Ascending aorta (tissue), 2 donors: ENCODE measurements at regions not wholly inside any gene's neighbourhood (a gene's known extent, or its start where the extent isn't known, plus 50 kb on each side); places are given as distances from the start of the nearest gene placed in this dataset.
"Not testable (repeated sequence)": the region's sequence is repeated elsewhere in the genome, so short reads cannot be mapped to it uniquely, and the experiment has no call there.

ENCODE experiments used
- DNase-seq, 2 donors: peaks; one replicate each; pipeline ENCODE4 v3.0.0-alpha.2; 2019; ENCODE audit warnings: low spot score in 2 of 2
- H3K27ac ChIP-seq, 2 donors: fragments of 200-600 bp; sonication (generic); one replicate each; pipeline ENCODE4 v1.5.1; 2016 to 2017; ENCODE audit warnings: mild to moderate bottlenecking in 1 of 2
- H3K27me3 ChIP-seq: fragments of 200-600 bp; sonication (generic); one replicate; pipeline ENCODE4 v1.5.1; 2017
- H3K36me3 ChIP-seq, 2 donors: fragments of 200-600 bp; sonication (generic); one replicate each; pipeline ENCODE4 v1.5.1; 2016
- H3K4me1 ChIP-seq, 2 donors: fragments of 200-600 bp; sonication (generic); one replicate each; pipeline ENCODE4 v1.5.1; 2016 to 2017; ENCODE audit warnings: mild to moderate bottlenecking in 1 of 2
- H3K4me3 ChIP-seq, 2 donors: fragments of 200-600 bp; sonication (generic); one replicate each; pipeline ENCODE4 v1.5.1; 2016 to 2017; ENCODE audit warnings: mild to moderate bottlenecking in 1 of 2
- H3K9me3 ChIP-seq, 2 donors: fragments of 200-600 bp; sonication (generic); one replicate each; pipeline ENCODE4 v1.5.1; 2016
- CTCF ChIP-seq, 3 experiments: fragments of 200-600 bp in 2 of 3; fragments of 450-650 bp in 1 of 3; sonication (generic) in 2 of 3; IDR thresholded peaks; one replicate each; pipeline ENCODE4 v1.5.1; 2016 to 2019; ENCODE audit warnings: antibody characterized with exemption in 3 of 3, mild to moderate bottlenecking in 1 of 3, moderate library complexity in 1 of 3
- intact Hi-C: fragments of 100-400 bp; cut with DNase I; formaldehyde crosslinking; loops from one replicate; pipeline ENCODE4 v1.15.1; 2023

GRCh38 chr12:87332987-87333726, 696.0 kb downstream of the C12orf50 start:
- no peaks in the 10 kb centered on the region for H3K27me3 ChIP-seq
- H3K27ac ChIP-seq = no peak overlapping the region
- H3K9me3 ChIP-seq = no peaks in the 10 kb centered on the region
- no peak for DNase-seq
- no peak overlapping the region for H3K4me3 ChIP-seq
- no peaks in the 10 kb centered on the region for H3K4me1 ChIP-seq
- intact Hi-C loops = no loop called here
- no peaks in the 10 kb centered on the region for H3K36me3 ChIP-seq
- TF ChIP-seq CTCF (IDR thresholded peaks at IDR 0.05) = no peak

GRCh38 chr12:87330071-87330555, 699.1 kb downstream of the C12orf50 start:
- H3K4me3 ChIP-seq, H3K4me1 ChIP-seq, H3K27me3 ChIP-seq, intact Hi-C loops, H3K36me3 ChIP-seq, DNase-seq, H3K9me3 ChIP-seq: not testable (repeated sequence)
- H3K27ac ChIP-seq = peak overlapping the region; percentile 39 to 64

GRCh38 chr12:87329076-87329863, 699.9 kb downstream of the C12orf50 start:
- no peaks in the 10 kb centered on the region for H3K4me1 ChIP-seq
- no peak for DNase-seq
- no peaks in the 10 kb centered on the region for H3K9me3 ChIP-seq
- peak overlapping the region; percentile 39 to 64 for H3K27ac ChIP-seq
- TF ChIP-seq CTCF (IDR thresholded peaks at IDR 0.05) = no peak
- H3K4me3 ChIP-seq = no peak overlapping the region
- intact Hi-C loops = loop anchor here (10.0 kb wide), 1 partner anchor 614 kb away; no protein-coding TSS in a partner anchor
- H3K36me3 ChIP-seq = no peaks in the 10 kb centered on the region
- H3K27me3 ChIP-seq = no peaks in the 10 kb centered on the region

- Histone ChIP-seq H3K27me3 (no peaks in the 10 kb centered on the region), H3K27ac (peak overlapping the region; percentile 54 to 65), H3K36me3 (no peaks in the 10 kb centered on the region), H3K4me3 (no peak overlapping the region), H3K4me1 (peaks cover 0 to 7% of the 10 kb centered on the region in 2 donors), H3K9me3 (no peaks in the 10 kb centered on the region)
- no peak for TF ChIP-seq CTCF (IDR thresholded peaks at IDR 0.05)
- intact Hi-C loops = loop anchor here (10.0 kb wide), 1 partner anchor 609 kb away; no protein-coding TSS in a partner anchor
- DNase-seq = no peak
These were observed 705.8 kb downstream of the C12orf50 start for GRCh38 chr12:87323369-87323768.

GRCh38 chr12:87320724-87321123, 708.5 kb downstream of the C12orf50 start:
- TF ChIP-seq CTCF (IDR thresholded peaks at IDR 0.05) = no peak

GRCh38 chr12:87317302-87317701, 711.9 kb downstream of the C12orf50 start:
- Histone ChIP-seq H3K4me1 (peaks cover 0 to 6% of the 10 kb centered on the region in 2 donors), H3K4me3 (no peak overlapping the region), H3K9me3 (no peaks in the 10 kb centered on the region), H3K27me3 (no peaks in the 10 kb centered on the region), H3K36me3 (no peaks in the 10 kb centered on the region), H3K27ac (peak overlapping the region in 1 of 2 donors; percentile 16)
- DNase-seq = no peak
- intact Hi-C loops = no loop called here
- TF ChIP-seq CTCF (IDR thresholded peaks at IDR 0.05) = no peak

More at GRCh38 chr12:87320724-87321123, 708.5 kb downstream of the C12orf50 start:
- H3K27me3 ChIP-seq = no peaks in the 10 kb centered on the region
- H3K4me3 ChIP-seq = no peak overlapping the region
- H3K9me3 ChIP-seq = no peaks in the 10 kb centered on the region
- H3K4me1 ChIP-seq = peaks cover 0 to 7% of the 10 kb centered on the region in 2 donors
- no peak overlapping the region for H3K27ac ChIP-seq
- intact Hi-C loops = loop anchor here (10.0 kb wide), 1 partner anchor 606 kb away; no protein-coding TSS in a partner anchor
- H3K36me3 ChIP-seq = no peaks in the 10 kb centered on the region
- DNase-seq = no peak
